ENCODE measurements at regions not wholly inside any gene's neighbourhood (a gene's known extent, or its start where the extent isn't known, plus 50 kb on each side); places are given as distances from the start of the nearest gene placed in this dataset.
"Not testable (repeated sequence)": the region's sequence is repeated elsewhere in the genome, so short reads cannot be mapped to it uniquely, and the experiment has no call there.

- no peak for DNase-seq (ENCODE audit: low read depth)
- no peak for TF ChIP-seq CTCF (conservative IDR thresholded peaks at IDR 0.05; ENCODE audit: low read depth, low read length)
- H3K4me3 ChIP-seq (ENCODE audit: low read depth, low read length), result no peak overlapping the region
These were observed 199.5 kb downstream of the FOXD4L6 start for GRCh38 chr9:40928803-40929487.

- no peak for TF ChIP-seq CTCF (conservative IDR thresholded peaks at IDR 0.05; ENCODE audit: low read depth, low read length)
- no peak for DNase-seq (ENCODE audit: low read depth)
- no peak overlapping the region for H3K4me3 ChIP-seq (ENCODE audit: low read depth, low read length)
These were observed 200.4 kb downstream of the FOXD4L6 start for GRCh38 chr9:40927851-40928802.

GRCh38 chr9:40927260-40927631, 201.2 kb downstream of the FOXD4L6 start:
- H3K4me3 ChIP-seq (ENCODE audit: low read depth, low read length), result no peak overlapping the region
- no peak for DNase-seq (ENCODE audit: low read depth)
- no peak for TF ChIP-seq CTCF (conservative IDR thresholded peaks at IDR 0.05; ENCODE audit: low read depth, low read length)

GRCh38 chr9:40926404-40927259, 201.8 kb downstream of the FOXD4L6 start:
- no peak overlapping the region for H3K4me3 ChIP-seq (ENCODE audit: low read depth, low read length)
- no peak for TF ChIP-seq CTCF (conservative IDR thresholded peaks at IDR 0.05; ENCODE audit: low read depth, low read length)
- DNase-seq (ENCODE audit: low read depth), result no peak

GRCh38 chr9:40925149-40925548, 203.3 kb downstream of the FOXD4L6 start:
- DNase-seq (ENCODE audit: low read depth), result no peak
- no peak for TF ChIP-seq CTCF (conservative IDR thresholded peaks at IDR 0.05; ENCODE audit: low read depth, low read length)
- H3K4me3 ChIP-seq (ENCODE audit: low read depth, low read length), result no peak overlapping the region

- not testable (repeated sequence) for H3K4me3 ChIP-seq (ENCODE audit: low read depth, low read length); DNase-seq (ENCODE audit: low read depth)
These were observed 212.1 kb downstream of the FOXD4L6 start for GRCh38 chr9:40916399-40916783.

- not testable (repeated sequence) for H3K4me3 ChIP-seq (ENCODE audit: low read depth, low read length); DNase-seq (ENCODE audit: low read depth)
These were observed 212.7 kb downstream of the FOXD4L6 start for GRCh38 chr9:40915660-40916398.

Data from epithelial cell of proximal tubule (primary cell).